Left lung (tissue), 4 donors: ENCODE measurements at regions not wholly inside any gene's neighbourhood (a gene's known extent, or its start where the extent isn't known, plus 50 kb on each side); places are given as distances from the start of the nearest gene placed in this dataset.

ENCODE experiments used
- ATAC-seq: fragments of 200-7000 bp; cut with Tn5 transposase; one replicate; pipeline ENCODE4 v1.9.1; 2020; ENCODE audit warnings: moderate library complexity
- DNase-seq, 4 donors: peaks; one replicate each; pipeline ENCODE4 v3.0.0-alpha.2; 2013 to 2020
- H3K27ac ChIP-seq, 2 donors: fragments of 200-600 bp; sonication (generic) in 1 of 2; one replicate each; pipeline versions ENCODE4 v1.5.0 to v1.8.0; 2020 to 2021
- H3K27me3 ChIP-seq, 2 donors: fragments of 200-600 bp; sonication (generic) in 1 of 2; one replicate each; pipeline versions ENCODE4 v1.5.0 to v1.8.0; 2020 to 2021
- H3K36me3 ChIP-seq, 2 donors: fragments of 200-600 bp; sonication (generic) in 1 of 2; one replicate each; pipeline versions ENCODE4 v1.5.0 to v1.8.0; 2020 to 2021
- H3K4me1 ChIP-seq, 2 donors: fragments of 200-600 bp; one replicate each; pipeline ENCODE4 v1.8.0; 2021
- H3K4me3 ChIP-seq, 2 donors: fragments of 200-600 bp; sonication (generic) in 1 of 2; one replicate each; pipeline versions ENCODE4 v1.5.0 to v1.8.0; 2020 to 2021; ENCODE audit warnings: mild to moderate bottlenecking in 1 of 2
- H3K9me3 ChIP-seq, 2 donors: fragments of 200-600 bp; sonication (generic) in 1 of 2; one replicate each; pipeline versions ENCODE4 v1.5.0 to v1.8.0; 2020 to 2021
- intact Hi-C, 2 donors: fragments of 100-400 bp; cut with DNase I; formaldehyde crosslinking; loops; one replicate each; pipeline versions ENCODE4 v1.11.2 to v1.14.2; 2022
- TF ChIP-seq, protein P1 (sequence below), 2 donors: fragments of 200-600 bp; sonication (generic) in 1 of 2; IDR thresholded peaks; one replicate each; pipeline versions ENCODE4 v1.5.0 to v1.8.0; 2021; ENCODE audit warnings: antibody characterized with exemption in 2 of 2
- donor health status: DM: no; HTN: yes; CAD: no.
- donor health status: DM: no; HTN: no; CAD: no.

DNA sequence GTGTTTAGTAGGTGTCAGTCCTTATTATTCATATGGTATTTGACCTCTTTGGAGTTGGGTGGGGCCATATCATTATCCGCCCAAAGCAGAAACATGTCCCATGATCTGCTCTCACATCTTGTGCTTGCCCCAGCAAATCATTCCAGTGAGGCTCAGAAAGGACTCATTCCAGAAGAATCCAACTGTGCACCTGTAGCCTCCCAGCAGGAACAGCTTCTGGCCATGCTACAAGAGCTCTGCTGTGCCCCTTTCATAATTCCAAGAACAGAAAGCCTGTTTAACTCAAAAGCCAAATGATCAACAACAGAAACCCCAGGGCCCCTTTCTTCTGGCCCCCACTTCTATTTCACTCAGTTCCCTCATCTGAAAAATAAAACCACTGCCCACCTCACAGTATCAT, 673.1 kb downstream of the DIAPH3 start:
- DNase-seq (no peak), ATAC-seq (no peak)
- TF ChIP-seq, protein P1, sequence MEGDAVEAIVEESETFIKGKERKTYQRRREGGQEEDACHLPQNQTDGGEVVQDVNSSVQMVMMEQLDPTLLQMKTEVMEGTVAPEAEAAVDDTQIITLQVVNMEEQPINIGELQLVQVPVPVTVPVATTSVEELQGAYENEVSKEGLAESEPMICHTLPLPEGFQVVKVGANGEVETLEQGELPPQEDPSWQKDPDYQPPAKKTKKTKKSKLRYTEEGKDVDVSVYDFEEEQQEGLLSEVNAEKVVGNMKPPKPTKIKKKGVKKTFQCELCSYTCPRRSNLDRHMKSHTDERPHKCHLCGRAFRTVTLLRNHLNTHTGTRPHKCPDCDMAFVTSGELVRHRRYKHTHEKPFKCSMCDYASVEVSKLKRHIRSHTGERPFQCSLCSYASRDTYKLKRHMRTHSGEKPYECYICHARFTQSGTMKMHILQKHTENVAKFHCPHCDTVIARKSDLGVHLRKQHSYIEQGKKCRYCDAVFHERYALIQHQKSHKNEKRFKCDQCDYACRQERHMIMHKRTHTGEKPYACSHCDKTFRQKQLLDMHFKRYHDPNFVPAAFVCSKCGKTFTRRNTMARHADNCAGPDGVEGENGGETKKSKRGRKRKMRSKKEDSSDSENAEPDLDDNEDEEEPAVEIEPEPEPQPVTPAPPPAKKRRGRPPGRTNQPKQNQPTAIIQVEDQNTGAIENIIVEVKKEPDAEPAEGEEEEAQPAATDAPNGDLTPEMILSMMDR (IDR thresholded peaks at IDR 0.05) = no peak
- Histone ChIP-seq H3K9me3 (no peaks in the 10 kb centered on the region), H3K27me3 (no peaks in the 10 kb centered on the region), H3K36me3 (no peaks in the 10 kb centered on the region), H3K4me1 (no peaks in the 10 kb centered on the region), H3K27ac (no peak overlapping the region), H3K4me3 (no peak overlapping the region)
- intact Hi-C loops = no loop called here

DNA sequence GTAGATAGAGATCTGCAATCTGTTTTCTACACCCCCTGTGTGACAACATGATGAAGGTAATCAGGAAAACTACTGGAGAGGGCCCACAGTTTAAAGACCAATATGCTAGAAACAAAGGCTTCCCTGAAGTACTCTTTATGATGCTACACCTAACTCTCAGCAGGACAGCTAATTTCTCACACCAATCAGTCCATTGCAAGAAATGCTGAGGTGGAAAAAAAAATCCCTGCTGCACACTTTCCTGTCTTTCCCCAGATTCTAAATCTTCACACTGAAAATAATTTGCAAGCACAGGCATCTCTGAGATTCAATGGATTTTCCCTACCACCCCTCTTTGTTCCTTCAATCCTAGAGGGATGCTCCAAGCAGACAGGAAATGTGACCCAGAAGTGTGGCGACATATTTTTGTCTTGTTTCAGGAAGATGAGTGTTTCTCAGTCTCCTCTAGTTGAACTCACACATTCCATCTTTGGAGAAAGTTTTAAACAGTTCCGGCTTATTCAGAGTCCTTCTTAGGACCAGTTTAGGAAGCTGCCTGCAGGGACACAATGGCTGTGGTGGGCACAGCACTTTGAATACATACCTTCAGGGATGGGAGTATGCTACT, 671.6 kb downstream of the DIAPH3 start:
- Histone ChIP-seq H3K9me3 (no peaks in the 10 kb centered on the region), H3K27ac (no peak overlapping the region), H3K27me3 (no peaks in the 10 kb centered on the region), H3K36me3 (no peaks in the 10 kb centered on the region), H3K4me3 (no peak overlapping the region), H3K4me1 (no peaks in the 10 kb centered on the region)
- DNase-seq (no peak), ATAC-seq (no peak)
- intact Hi-C loops = no loop called here
- TF ChIP-seq, protein P1 (IDR thresholded peaks at IDR 0.05) = no peak

DNA sequence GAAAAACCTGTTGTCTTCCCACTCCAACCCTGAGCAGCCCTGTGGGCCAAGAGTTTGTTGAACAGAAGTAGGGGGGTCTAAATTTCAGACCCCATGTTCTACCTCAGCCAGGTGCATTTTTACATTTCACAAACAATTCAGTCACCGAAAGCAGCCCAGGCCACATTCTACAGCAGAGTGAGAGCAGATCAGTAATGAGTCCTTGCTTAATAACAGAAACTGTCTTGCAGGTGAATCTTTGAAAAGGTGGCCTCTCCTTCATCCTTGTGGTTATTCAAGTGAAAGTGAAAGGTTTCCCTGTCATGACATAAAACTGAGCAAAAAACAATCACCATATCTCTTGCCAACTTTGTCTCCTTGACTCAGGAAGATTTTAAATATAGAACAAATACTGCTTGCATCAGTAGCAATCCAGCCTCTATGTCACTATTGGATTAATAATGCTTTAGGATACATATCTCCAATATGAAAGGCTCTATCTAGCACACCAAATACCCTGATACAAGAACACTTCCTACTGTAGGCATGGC, 670.2 kb downstream of the DIAPH3 start:
- intact Hi-C loops = no loop called here
- TF ChIP-seq, protein P1 (IDR thresholded peaks at IDR 0.05) = no peak

DNA sequence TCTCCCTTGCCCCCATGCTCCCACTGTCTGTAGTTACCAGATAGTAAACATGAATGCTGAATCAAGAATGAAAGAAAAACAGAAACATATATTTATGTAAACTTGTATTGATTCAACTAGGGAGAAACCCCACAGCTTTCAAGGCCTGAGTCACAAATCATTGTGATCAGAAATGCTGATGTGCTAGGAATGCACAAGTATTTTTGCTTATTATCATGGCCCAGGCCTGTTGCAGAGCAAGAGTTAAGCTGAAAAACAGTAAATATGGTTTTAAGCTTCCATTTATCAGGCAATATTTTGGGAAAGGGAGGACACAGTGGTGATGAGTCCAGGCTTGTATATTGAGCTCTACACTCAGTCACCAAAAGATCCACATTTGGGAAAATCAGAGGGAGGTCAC, 669.6 kb downstream of the DIAPH3 start:
- Histone ChIP-seq H3K27ac (no peak overlapping the region), H3K9me3 (no peaks in the 10 kb centered on the region), H3K36me3 (no peaks in the 10 kb centered on the region), H3K4me1 (no peaks in the 10 kb centered on the region), H3K27me3 (no peaks in the 10 kb centered on the region), H3K4me3 (no peak overlapping the region)
- intact Hi-C loops = no loop called here
- TF ChIP-seq, protein P1 (IDR thresholded peaks at IDR 0.05) = no peak
- ATAC-seq (no peak), DNase-seq (no peak)

More for the DNA sequence above, 670.2 kb downstream of the DIAPH3 start:
- DNase-seq (no peak), ATAC-seq (no peak)
- no peaks in the 10 kb centered on the region for H3K4me1 ChIP-seq
- no peaks in the 10 kb centered on the region for H3K36me3 ChIP-seq
- no peak overlapping the region for H3K27ac ChIP-seq
- no peaks in the 10 kb centered on the region for H3K27me3 ChIP-seq
- no peaks in the 10 kb centered on the region for H3K9me3 ChIP-seq
- no peak overlapping the region for H3K4me3 ChIP-seq

DNA sequence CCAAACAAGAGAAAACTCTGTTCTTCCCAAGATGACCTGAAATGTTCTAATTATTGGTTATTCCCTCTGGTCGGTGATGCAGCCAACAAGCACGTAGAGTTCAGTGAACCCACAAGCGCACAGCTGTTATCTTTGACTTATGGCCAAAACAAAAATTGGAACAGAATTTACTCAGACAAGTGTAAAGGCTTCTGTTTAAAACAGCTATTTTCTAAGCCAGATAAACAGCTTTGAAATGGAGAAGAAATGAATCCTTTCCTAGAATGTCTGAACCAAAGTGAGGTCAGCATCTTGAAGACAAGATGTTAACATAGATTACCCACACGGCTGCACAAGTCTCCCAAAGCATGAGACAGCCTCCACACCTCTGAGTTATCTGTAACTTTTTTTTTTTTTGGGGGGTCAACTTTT, 669.2 kb downstream of the DIAPH3 start:
- peak in 1 of 4 donors; percentile 39 for DNase-seq
- Histone ChIP-seq H3K27me3 (no peaks in the 10 kb centered on the region), H3K9me3 (no peaks in the 10 kb centered on the region), H3K36me3 (no peaks in the 10 kb centered on the region), H3K4me3 (no peak overlapping the region), H3K4me1 (no peaks in the 10 kb centered on the region), H3K27ac (no peak overlapping the region)
- no peak for ATAC-seq
- intact Hi-C loops = no loop called here
- TF ChIP-seq, protein P1 (IDR thresholded peaks at IDR 0.05) = no peak
